Glutamatergic neuron (in vitro differentiated cells): ENCODE measurements at regions not wholly inside any gene's neighbourhood (a gene's known extent, or its start where the extent isn't known, plus 50 kb on each side); places are given as distances from the start of the nearest gene placed in this dataset.

Experiments
- DNase-seq: peaks from one replicate; pipeline ENCODE4 v3.0.0; 2022
- H3K27ac Mint-ChIP-seq: one replicate; pipeline ENCODE4 v1.8.0; 2020; ENCODE audit warnings: mild to moderate bottlenecking, mixed read lengths, inconsistent platforms; ENCODE audit not compliant: unreplicated experiment
- H3K27me3 Mint-ChIP-seq: one replicate; pipeline ENCODE4 v1.8.0; 2020; ENCODE audit warnings: mild to moderate bottlenecking, moderate library complexity, mixed read lengths, inconsistent platforms; ENCODE audit not compliant: unreplicated experiment
- H3K36me3 Mint-ChIP-seq: one replicate; pipeline ENCODE4 v1.8.0; 2020; ENCODE audit warnings: mild to moderate bottlenecking, mixed read lengths, inconsistent platforms; ENCODE audit not compliant: unreplicated experiment
- H3K4me1 Mint-ChIP-seq: one replicate; pipeline ENCODE4 v1.8.0; 2020; ENCODE audit warnings: mild to moderate bottlenecking, low read depth, mixed read lengths, inconsistent platforms; ENCODE audit not compliant: unreplicated experiment
- H3K4me3 Mint-ChIP-seq: one replicate; pipeline ENCODE4 v1.8.0; 2020; ENCODE audit warnings: mild to moderate bottlenecking, mixed read lengths, inconsistent platforms; ENCODE audit not compliant: unreplicated experiment
- H3K9me3 Mint-ChIP-seq: one replicate; pipeline ENCODE4 v1.8.0; 2020; ENCODE audit warnings: mild to moderate bottlenecking, moderate library complexity, mixed read lengths, inconsistent platforms; ENCODE audit not compliant: unreplicated experiment
- CTCF ChIP-seq: fragments of 200-600 bp; sonication (generic); IDR thresholded peaks from one replicate; pipeline ENCODE4 v1.5.0; 2021; ENCODE audit not compliant: partially characterized antibody, unreplicated experiment

GRCh38 chr14:26074892-26075291 lies 522.9 kb downstream of the NOVA1 start:
- DNase-seq: no peak
- H3K9me3 Mint-ChIP-seq: no peaks in the 10 kb centered on the region
- no peaks in the 10 kb centered on the region for H3K27me3 Mint-ChIP-seq
- peaks cover 3% of the 10 kb centered on the region for H3K4me1 Mint-ChIP-seq
- no peaks in the 10 kb centered on the region for H3K36me3 Mint-ChIP-seq
- no peak overlapping the region for H3K27ac Mint-ChIP-seq
- no peak for TF ChIP-seq CTCF
- no peak overlapping the region for H3K4me3 Mint-ChIP-seq

- no peaks in the 10 kb centered on the region for H3K36me3 Mint-ChIP-seq
- H3K4me3 Mint-ChIP-seq: no peak overlapping the region
- H3K4me1 Mint-ChIP-seq: no peaks in the 10 kb centered on the region
- H3K9me3 Mint-ChIP-seq: no peaks in the 10 kb centered on the region
- TF ChIP-seq CTCF: no peak
- no peak for DNase-seq
- H3K27me3 Mint-ChIP-seq: no peaks in the 10 kb centered on the region
- no peak overlapping the region for H3K27ac Mint-ChIP-seq
Observed at GRCh38 chr14:26070443-26070842, 527.4 kb downstream of the NOVA1 start.

- Mint-ChIP-seq H3K27ac (no peak overlapping the region), H3K9me3 (no peaks in the 10 kb centered on the region), H3K36me3 (no peaks in the 10 kb centered on the region), H3K4me3 (no peak overlapping the region), H3K4me1 (no peaks in the 10 kb centered on the region), H3K27me3 (no peaks in the 10 kb centered on the region)
- no peak for TF ChIP-seq CTCF
- DNase-seq: no peak
Observed at GRCh38 chr14:26067786-26068459, 529.9 kb downstream of the NOVA1 start.

GRCh38 chr14:26067341-26067740 lies 530.5 kb downstream of the NOVA1 start:
- TF ChIP-seq CTCF: no peak
- no peak for DNase-seq
- Mint-ChIP-seq H3K27me3 (no peaks in the 10 kb centered on the region), H3K36me3 (no peaks in the 10 kb centered on the region), H3K4me1 (no peaks in the 10 kb centered on the region), H3K4me3 (no peak overlapping the region), H3K9me3 (no peaks in the 10 kb centered on the region), H3K27ac (no peak overlapping the region)

- Mint-ChIP-seq H3K36me3 (no peaks in the 10 kb centered on the region), H3K4me3 (no peak overlapping the region), H3K27ac (no peak overlapping the region), H3K27me3 (no peaks in the 10 kb centered on the region), H3K9me3 (no peaks in the 10 kb centered on the region), H3K4me1 (no peaks in the 10 kb centered on the region)
- DNase-seq: no peak
- no peak for TF ChIP-seq CTCF
Observed at GRCh38 chr14:26056036-26056616, 541.7 kb downstream of the NOVA1 start.
